ENCODE measurements at regions not wholly inside any gene's neighbourhood (a gene's known extent, or its start where the extent isn't known, plus 50 kb on each side); places are given as distances from the start of the nearest gene placed in this dataset.
"Not testable (repeated sequence)": the region's sequence is repeated elsewhere in the genome, so short reads cannot be mapped to it uniquely, and the experiment has no call there.

DNA sequence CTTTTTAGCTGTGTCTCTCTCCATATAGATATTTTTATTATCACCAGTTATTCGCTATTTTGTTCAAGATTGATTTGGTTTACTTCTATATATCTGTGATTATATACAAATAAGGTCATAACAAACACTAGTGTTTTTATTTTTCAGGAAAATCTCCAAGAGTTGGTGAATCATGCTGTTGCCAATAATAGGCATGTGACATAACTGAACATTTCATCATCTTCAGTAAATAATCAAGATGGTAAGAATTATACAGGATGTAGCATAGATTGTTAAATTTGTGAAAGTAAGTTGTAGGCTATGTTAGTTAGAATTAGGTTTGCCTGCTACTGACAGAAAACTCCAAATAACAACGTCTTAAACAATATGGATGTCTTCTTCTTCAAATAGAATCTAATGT lies 240.9 kb upstream of the PDE3A start:
- DNase-seq (ENCODE audit: low read depth) = no peak

DNA sequence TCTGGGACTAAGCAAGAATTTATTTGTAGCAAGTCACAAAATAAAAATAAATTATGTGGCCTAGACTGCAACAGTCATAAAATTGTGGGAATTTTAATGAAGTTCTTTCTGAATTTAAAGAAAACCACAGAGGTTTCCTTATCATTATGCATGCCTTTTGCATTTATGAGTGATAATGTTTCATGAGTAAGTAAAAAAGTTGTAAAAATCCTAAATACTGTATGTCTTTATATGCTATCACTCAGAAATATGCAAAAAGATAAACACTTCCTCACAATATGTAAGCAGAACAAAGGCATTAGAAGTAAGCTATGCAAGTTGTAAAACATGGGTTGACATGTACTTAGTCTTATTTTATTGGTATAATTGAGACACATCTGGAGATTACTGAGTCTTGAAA lies 239.4 kb upstream of the PDE3A start:
- DNase-seq (ENCODE audit: low read depth) = no peak

DNA sequence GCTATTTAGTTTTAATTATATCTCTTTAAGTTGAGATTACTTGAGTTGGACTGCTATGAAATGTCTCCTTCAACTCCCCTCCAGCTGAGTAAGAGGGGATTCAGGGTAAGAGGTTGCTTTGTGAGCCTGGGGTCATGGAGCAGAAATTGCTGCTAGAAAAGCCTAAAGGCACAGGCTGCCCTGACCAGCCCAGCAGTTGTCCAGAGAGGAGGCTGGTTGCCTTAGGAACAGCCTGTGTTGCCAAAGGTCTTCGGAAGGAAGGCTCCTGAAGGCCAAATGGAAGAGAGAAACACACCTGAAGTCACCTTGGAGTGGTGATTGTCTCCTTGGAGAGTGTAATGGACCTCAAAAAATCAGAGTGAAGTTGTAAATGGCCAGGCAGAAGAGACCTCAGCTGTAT lies 235.5 kb upstream of the PDE3A start:
- no peak for DNase-seq (ENCODE audit: low read depth)

- DNase-seq (ENCODE audit: low read depth) = no peak
Observed at GRCh38 chr12:20134652-20135051, 233.7 kb upstream of the PDE3A start.

DNA sequence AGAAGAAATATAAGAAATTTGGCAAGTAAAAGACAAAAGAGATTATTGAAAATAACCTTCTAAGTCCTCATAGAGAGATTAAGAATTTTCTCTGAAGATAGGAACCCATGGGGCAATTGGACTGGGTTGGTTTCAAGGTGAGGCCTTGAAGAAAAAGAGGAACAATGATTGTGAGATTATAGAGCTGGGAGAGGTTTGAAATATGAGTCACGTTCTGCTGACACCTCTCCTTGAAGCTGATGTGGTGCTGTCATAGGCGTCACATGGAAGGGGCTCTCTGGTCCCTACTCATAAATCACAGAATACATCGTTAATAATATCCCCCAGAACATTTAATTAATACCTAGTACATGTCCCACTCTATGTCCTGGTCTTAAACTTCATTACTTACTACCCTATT lies 227.6 kb upstream of the PDE3A start:
- DNase-seq (ENCODE audit: low read depth) = no peak

DNA sequence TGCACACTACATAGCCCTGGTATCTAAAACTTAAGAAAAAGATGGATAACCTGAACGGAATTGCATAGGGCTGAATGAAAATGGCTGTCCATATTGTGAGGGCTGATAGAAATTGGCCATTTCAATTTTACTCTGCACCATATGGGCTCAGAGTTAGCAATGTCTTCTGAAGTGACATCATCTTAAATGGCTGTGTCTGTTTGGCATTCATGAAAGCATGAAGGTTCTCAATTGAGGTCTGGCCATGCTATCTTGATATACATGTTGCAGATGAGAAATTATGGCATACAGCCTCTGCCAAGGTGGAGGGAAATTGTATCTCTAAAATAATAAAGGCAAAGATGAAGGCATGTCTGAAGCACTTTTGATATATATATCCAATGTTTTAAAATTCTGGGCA lies 226.0 kb upstream of the PDE3A start:
- no peak for DNase-seq (ENCODE audit: low read depth)

DNA sequence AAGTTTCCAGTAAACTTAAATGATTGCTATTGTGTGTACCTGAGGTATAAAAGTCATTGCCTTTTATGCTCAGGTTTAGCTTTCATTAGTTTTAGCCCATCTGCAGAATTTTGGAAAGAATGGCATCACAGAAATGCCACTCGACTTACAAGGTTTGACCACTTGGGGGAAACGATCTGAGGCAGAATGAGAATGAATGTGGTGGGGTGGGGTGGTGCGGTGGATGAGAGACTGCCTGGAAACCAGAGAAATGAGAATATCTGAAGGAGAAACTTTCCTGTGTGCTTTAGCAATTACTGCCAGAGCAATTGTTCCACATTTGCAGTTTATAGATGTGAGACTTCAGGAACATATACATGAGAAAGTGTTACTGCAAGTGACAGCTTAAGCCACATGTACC lies 225.4 kb upstream of the PDE3A start:
- no peak for DNase-seq (ENCODE audit: low read depth)

GRCh38 chr12:20144341-20144740 lies 224.0 kb upstream of the PDE3A start:
- DNase-seq (ENCODE audit: low read depth) = no peak

DNA sequence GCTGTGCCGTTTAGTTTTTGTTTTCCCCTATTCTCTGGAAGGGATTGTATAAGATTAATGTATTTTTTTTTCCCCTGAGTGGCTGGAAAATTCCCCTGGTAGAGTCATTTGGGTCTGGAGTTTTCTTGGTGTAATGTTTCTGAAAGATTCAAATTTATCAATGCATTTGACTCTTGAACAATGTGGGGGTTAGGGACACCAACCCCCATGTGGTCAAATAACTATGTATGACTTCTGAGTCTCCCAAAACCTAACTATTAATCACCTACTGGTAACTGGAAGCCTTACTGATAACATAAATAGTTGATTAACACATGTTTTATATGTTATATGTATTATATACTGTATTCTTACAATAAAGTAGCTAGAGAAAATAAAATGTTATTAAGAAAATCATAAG lies 220.1 kb upstream of the PDE3A start:
- no peak for DNase-seq (ENCODE audit: low read depth)

DNA sequence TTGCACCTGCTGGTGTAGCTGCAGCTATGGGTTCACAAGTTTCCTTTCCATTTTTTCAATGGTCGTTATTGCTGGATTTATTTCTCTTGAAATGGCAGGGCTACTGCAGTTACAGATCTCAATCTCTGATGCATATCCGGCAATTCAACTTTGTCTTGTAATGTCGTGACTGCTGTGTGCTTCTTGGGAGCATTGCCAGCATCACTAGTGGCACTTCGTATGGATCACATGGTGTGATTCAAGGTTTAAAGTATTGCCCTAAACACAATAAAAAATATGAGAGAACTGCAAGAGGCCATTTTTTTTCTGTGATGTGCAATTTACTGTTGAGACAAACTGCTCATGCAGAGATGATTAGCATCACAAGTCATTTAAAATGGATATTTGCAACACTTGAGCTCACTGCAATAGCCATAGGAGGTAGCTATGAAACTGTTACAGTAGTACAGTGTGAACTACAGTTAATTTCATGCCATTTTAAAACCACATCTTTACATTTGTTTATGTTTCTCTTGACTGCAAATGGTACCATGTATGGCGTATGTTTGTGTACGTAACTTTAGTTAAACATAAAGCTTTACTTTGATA lies 217.4 kb upstream of the PDE3A start:
- no peak for DNase-seq (ENCODE audit: low read depth)

DNA sequence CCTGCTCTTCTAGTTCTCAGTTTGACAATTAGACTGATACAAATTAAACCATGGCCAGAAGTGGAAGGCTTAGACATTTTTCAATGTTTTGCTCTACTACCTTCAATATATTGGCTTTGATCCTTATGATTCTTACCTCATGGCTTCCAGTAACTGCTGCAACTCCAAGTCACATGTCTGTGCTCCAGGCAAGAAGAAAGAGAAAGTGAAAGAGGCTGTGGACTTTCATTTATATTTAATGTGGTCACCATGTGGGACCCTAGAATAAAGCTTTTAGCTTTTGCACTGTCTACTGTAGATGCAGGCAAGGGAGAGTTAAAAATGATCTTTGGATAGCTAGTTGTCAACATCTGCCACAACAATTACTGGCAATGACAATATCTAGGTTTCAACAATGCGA lies 214.3 kb upstream of the PDE3A start:
- no peak for DNase-seq (ENCODE audit: low read depth)

GRCh38 chr12:20155374-20155773 lies 213.0 kb upstream of the PDE3A start:
- DNase-seq (ENCODE audit: low read depth) = no peak

GRCh38 chr12:20160899-20161298 lies 207.4 kb upstream of the PDE3A start:
- DNase-seq (ENCODE audit: low read depth) = not testable (repeated sequence)

DNA sequence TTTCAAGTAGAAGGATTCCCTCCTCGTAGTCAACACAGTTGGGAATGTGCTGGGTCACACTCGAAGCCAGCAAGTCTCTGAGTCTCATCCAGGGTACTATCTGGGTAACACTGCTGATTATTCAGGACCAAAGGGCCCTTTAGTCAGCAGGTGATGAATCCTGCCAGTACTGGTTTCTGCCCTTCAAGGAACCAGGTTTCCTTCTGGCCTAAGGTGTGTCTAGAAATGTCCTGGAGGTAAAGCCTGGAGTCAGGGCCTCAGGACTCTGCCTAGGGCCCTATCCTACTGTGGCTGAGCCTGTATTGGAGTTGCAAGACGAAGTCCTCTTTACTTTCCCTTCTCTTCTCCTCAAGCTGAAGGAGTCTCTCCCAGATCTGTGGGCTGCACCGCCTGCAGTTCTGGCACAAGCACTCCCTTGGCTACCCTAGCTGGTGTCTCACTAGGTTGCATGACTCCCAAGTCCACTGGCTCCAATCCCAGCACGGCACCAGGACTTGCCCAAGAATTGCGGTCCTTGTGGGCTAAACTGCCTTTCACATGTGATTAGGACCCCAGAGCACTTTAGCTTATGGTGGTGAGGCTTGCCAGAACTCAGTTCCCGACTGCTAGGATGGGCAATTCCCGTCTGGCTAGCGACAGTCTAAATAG lies 193.7 kb upstream of the PDE3A start:
- DNase-seq (ENCODE audit: low read depth) = no peak

GRCh38 chr12:20175704-20176388 lies 192.5 kb upstream of the PDE3A start:
- DNase-seq (ENCODE audit: low read depth) = no peak

DNA sequence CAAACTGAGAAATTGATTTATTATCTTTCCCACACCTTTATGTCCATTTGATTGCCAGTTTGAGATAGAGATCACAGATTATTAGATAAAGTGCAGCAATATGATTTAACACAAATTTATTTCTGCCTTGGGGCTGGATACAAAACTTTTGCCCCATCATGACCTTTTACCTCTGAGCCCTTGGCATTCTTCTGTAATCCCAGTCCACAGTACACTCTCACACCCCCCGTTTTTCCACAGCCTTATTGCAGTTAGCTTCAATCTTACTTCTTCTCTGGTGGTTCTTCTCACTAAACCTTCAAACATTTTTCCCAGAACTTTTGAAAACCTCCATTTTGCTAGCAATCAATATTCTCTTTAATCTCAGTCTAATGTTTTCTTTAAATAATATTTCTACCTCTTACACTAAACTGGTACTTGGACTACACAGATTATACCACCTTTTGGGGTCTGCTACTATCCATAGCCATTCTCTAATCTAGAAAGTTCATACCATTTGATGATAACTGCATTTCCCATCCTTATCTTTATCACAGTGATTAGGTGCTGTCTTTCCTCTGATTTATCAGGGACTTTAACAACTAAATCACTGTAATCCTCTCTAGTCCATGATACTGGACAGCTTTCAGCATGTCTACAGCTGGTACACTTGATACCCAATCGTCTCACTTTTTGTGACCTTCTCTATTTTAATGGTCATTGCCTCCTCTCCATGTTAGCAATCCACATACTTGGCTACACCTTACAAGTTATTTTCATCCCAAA lies 186.7 kb upstream of the PDE3A start:
- no peak for DNase-seq (ENCODE audit: low read depth)

DNA sequence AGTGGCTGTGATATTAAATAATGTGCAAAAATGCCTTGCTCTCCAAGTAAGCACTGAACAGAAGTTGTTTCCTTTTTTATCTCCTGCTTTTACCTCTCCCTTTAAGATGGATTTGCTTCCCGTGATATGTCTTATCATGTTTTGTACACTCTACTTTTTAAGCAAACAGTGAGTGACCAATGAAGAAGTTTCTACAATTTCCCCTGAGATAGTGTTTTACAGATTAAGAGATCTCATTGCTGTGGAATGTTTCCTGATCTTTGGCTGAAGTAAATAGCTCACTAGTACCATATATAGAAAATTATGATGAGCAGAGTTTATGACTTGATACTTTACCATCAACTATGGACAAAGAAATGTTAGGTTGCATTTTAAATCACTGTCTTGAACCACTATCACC lies 184.8 kb upstream of the PDE3A start:
- DNase-seq (ENCODE audit: low read depth) = no peak

DNA sequence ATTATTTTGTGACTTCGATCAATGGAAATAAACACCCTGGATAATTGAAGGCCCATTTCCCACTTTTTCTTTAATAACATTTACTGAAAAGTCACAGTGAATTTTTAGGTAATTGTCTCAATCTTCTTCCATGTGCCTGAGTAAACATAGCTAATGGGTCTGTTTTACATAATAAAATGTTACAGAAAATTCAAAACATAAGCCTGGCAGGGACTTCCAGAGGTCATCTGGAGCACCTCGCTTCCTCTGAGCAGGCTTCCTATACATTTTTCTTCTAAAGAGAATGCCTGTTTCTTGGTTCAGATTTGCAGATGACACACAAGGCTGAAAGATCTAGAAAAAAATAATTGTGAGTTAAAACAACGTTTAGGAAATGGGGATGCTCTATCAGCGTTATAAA lies 183.8 kb upstream of the PDE3A start:
- DNase-seq (ENCODE audit: low read depth) = no peak

- no peak for DNase-seq (ENCODE audit: low read depth)
Observed at GRCh38 chr12:20187456-20187855, 180.9 kb upstream of the PDE3A start.

GRCh38 chr12:20188930-20189653 lies 179.2 kb upstream of the PDE3A start:
- no peak for DNase-seq (ENCODE audit: low read depth)

DNA sequence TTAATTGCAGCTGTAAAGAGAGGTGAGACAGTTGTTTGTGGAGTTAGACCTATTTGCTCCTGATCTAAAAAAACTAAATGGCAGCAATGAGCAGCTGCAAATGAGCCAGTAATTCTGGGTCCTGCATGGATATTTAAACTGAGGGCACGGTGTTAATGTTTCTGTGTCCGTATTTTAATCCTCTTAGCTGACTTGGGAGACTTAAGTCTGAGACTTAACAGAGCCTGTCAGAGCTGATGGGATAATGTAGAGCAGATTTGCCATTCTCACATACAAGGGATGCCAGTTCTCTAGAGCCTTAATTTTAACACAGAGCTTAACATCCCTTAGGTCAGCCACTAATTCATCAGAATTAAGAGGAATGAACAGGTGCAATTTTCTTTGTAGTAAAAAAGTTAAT lies 178.6 kb upstream of the PDE3A start:
- DNase-seq (ENCODE audit: low read depth) = no peak

DNA sequence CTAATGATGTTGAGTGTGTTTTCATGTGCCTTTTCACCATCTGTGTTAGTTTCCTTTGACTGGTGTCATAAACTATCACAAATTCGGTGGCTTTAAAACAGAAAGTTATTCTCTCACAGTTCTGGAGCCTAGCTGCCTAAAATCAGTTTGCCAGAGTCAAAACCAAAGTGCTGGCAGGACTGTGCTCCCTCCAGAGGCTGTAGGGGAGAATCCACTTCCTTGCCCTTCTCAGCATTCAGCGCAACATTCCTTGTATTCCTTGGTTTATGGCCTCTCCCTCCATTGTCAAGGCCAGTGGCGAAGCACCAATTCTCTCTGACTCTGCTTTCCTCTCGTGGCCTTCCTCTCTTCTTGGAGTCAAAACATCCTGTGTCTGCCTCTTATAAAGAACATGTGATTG lies 174.2 kb upstream of the PDE3A start:
- no peak for DNase-seq (ENCODE audit: low read depth)

Measured in ELR (cell line).